GM23248 (cell line): ENCODE measurements at regions not wholly inside any gene's neighbourhood (a gene's known extent, or its start where the extent isn't known, plus 50 kb on each side); places are given as distances from the start of the nearest gene placed in this dataset.

ENCODE experiments used
- EZH2 ChIP-seq: fragments of 200-600 bp; sonication (generic); IDR thresholded peaks from 2 replicates; pipeline ENCODE4 v1.6.1; 2018; ENCODE audit warnings: antibody characterized with exemption, mild to moderate bottlenecking; ENCODE audit not compliant: insufficient read depth, poor library complexity, severe bottlenecking
- EZH2phosphoT487 ChIP-seq: fragments of 200-600 bp; sonication (generic); IDR thresholded peaks from 2 replicates; pipeline ENCODE4 v1.6.1; 2018; ENCODE audit warnings: antibody characterized with exemption, moderate library complexity, mild to moderate bottlenecking, low read depth; ENCODE audit not compliant: insufficient read depth

DNA sequence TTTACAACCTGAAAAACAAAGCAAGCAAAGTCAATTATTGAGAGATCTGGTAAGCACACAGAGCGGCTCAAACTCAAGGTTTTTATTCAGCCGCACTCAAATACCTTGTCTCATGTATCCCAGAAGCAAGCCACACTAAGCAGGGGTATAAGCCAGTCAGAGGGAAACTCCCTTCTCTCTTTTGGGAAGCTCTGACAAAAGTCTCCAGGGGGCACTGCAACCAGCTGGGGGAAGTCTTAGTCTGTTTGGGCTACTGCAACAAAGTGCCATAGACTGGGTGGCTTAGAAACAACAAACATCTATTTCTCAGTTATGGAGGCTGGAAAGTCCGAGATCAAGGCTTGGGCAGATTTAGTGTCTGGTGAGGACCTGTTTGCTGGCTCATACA is 246.0 kb downstream of the ENC1 start:
- TF ChIP-seq EZH2phosphoT487 (no peak), EZH2 (no peak)
